ENCODE measurements at regions not wholly inside any gene's neighbourhood (a gene's known extent, or its start where the extent isn't known, plus 50 kb on each side); places are given as distances from the start of the nearest gene placed in this dataset.
"Not testable (repeated sequence)": the region's sequence is repeated elsewhere in the genome, so short reads cannot be mapped to it uniquely, and the experiment has no call there.

DNA sequence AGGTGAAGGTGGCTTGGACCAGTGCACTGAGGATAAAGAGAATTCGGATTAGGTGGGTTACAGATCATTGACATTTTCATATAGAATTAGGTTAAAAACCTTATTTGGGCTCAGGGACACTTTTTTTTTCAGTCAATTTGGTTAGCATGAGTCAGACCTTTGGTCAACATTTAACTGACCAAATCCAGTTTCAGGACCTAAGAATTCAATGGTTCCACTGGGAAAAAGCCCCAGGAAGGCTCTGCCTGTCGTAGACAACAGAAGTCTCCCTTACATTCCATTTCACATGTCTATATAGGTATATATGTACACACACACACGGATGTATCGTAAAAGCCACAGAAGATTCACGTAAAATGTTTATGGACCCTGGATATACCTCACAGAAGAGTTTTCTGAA lies 184.2 kb upstream of the RREB1 start:
- DNase-seq = no peak

DNA sequence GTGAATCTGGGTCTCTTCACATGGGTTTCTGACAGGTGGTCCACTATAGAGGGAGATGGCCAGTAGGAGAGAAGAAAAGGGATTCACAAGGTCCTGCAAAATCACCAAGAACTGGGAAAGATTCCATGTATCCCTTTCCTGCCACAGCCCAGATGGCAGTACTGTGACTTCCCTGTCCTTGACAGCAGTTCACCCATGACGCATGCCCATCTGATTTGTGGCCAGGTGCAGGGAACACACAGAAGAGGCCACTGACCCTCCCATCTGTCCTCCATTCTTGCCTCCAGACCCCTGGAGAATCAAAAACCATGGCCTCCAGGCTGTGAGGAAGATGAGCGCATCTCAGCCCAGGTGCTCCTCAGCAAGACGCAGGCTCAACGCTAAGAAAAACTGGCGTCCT lies 183.1 kb upstream of the RREB1 start:
- DNase-seq = no peak

DNA sequence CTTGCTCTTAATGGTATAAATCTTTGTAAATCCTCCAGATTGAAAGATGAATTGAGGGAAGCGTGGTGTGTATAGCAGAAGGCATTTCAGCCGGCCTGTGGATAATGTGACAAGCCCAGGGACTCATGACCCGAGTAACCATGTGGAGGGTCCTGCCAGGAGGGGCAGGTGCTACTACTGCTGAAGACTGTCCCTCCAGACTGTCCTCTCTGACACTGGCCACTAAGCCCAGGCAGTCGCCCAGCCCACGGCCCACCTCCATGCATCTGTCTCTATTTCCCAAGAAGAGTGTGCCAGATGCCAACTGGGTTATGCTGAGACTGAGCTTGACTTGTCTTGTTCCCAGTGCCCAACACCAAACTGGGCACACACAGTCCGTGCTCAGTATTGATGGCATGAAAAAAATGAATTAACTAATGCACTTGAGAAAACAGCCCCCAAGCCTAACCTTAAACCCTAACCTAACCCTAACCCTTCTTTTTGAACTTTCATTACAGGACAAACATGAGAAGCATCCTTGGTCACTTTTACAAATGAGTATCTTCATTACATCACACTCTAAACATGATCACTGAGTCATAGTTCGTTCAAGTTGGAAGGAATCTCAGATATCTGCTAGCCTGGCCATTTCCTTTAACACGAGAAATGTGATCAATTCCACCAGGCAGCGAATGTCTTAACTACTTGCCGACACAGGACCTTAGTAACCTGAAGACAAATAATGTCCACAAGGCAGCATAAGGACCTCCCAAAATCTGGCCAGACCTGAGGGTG lies 182.2 kb upstream of the RREB1 start:
- DNase-seq = no peak

DNA sequence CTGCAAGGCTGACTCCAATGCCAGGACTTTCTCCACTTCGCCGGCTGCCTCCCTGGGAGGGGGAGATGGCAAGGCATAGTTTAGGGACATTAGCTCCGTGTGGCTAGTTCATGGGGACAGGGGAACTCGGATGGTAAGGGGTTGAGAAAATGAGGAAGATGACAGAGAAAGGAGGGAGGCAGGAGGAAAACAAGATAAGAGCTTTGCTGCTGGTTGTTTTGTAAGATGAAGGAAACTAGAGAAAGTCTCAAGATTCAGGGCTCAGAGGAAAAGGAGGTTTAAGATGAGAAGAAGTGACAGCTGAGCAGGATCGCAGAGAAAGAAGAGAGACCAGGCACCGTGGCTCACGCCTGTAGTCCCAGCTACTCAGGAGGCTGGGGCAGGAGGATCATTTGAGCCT lies 180.9 kb upstream of the RREB1 start:
- no peak for DNase-seq

DNA sequence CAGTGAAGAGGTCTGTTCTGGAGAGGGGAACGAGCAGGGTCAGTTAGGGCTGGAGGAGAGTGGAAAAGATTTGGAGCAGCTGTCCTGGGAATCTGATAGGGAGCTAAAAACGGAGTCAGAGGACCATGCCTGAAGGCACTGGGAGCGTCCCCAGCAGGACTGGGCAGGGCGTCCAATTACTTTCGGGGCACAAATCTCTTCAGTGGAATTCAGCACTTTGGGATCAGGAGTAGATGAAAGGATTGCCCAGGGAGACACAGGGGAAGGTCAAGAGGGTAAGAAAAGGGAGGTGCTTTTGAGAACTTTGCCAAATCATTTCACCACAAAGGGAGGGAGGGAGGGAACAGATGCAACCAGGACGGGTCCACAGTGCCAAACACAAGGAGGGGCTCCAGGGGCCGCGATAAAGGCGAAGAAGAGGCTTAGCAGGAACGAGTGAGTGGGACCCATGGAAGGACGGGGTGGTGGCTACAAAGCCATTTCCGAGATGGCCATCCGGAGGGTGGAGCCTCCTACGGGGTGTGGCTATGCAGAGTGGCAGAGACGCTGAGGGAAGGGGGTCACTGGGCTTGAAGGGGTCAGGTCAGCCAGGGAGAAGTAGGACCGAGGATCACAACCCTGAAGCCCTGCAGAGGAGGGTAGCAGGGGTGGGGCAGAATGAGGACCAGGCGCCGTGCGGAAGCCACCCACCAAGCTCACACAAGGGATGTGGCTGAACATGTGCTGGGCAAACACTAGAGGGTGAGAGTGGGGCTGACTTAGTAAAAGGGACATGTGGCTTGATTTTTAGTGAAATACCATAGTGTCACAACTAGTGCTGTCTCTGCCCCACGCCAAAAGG lies 180.0 kb upstream of the RREB1 start:
- no peak for DNase-seq

DNA sequence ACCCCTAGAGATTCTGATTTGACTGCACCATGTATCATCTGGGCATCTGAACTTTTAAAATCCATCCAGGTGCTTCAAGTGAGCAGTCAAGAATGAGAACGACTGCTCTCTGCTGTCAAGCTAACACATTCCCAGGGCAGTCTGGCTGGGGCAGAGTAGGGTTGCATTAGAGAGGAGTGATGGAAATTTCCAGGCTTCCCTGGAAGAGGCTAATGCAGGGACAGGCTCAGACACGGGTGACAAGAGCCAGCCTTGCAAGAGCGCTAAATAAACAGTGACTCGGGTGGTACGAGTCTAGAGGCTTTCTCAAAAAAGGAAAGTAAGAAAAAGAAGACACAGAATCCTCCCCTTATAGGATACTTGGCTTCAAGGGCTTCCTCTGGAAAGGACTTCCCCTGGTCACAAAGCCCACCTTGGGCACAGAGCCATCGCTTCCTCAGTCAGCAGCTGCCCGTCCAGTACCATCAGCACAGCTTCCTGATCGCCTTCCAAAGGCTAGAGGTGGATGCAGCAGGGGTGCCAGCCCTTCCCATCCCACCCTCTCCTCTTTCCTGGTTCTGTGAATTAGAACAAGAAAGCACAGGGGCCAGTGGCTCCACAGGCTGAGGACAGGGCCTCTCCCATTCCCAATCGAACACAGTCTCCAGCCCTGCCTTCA lies 177.4 kb upstream of the RREB1 start:
- no peak for DNase-seq

DNA sequence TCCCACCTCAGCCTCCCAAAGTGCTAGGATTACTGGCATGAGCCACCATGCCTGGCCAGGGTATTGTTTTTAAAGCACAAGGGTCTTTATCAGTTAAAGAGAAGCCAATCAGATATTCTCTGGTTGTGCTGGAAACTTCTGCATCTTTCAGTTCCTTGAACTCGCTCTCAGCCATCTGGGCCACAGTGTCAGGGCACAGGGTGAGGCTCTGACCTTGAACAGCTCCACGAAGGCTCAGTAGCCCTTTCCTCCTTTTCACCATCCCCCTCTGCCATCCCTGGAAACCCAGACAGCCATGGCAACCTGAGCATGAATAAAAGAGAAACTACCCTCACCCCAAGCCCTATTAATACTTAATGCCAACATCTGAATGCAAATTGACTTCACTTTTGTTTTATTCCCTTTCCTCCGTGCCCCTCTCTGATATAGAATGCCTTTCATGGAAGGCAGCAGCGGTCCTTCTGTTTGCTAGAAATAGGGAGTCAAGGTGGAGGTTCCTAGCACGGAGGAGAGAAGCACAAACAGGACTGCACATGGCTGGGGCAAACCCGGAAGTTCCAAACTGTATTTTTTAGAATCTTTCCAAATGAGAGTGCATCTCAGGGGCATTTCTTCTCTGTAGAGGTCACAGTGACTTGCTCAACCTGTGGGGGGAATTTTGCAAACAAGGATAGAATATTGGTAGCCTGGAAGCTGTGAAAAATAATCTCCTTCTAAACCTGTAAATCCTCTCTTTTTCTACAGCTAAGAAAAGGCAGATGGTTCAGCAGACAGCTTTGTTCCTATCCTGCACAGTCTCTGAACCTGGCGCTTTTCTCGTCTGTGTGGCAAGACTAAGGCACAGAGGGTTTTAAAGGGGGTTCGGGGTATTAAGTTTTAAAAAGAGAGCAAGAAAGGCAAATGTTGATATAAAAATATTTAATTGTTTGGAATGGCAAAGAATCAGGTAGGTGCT lies 176.4 kb upstream of the RREB1 start:
- DNase-seq = no peak

DNA sequence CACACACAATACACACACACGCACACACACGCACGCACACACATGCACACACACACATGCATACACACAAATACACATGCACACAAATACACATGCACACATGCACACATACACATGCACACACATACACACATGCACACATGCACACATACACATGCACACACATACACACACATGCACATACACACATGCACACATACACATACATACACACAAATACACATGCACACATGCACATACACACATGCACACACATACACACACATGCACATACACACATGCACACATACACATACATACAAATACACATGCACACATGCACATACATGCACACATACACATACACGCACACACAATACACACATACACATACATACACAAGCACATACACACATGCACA lies 175.4 kb upstream of the RREB1 start:
- DNase-seq = no peak

DNA sequence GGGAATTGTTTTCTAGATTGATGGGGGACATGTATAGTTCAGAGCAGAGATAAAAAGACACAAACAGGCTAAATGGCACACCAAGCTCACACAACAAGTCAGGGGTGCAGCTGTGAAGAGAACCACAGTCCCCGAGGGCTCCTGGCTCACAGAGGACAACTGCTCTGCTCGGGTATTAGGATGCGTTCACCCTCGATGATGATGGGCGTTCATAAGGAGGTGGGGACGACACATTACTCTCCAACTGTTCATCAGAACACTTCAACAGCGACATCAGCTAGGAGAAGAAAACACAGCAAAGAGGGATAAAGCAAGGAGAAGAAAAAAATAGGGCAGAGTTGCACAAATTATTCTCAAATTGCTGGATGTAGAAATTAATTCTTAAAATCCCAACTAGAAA lies 174.8 kb upstream of the RREB1 start:
- no peak for DNase-seq

DNA sequence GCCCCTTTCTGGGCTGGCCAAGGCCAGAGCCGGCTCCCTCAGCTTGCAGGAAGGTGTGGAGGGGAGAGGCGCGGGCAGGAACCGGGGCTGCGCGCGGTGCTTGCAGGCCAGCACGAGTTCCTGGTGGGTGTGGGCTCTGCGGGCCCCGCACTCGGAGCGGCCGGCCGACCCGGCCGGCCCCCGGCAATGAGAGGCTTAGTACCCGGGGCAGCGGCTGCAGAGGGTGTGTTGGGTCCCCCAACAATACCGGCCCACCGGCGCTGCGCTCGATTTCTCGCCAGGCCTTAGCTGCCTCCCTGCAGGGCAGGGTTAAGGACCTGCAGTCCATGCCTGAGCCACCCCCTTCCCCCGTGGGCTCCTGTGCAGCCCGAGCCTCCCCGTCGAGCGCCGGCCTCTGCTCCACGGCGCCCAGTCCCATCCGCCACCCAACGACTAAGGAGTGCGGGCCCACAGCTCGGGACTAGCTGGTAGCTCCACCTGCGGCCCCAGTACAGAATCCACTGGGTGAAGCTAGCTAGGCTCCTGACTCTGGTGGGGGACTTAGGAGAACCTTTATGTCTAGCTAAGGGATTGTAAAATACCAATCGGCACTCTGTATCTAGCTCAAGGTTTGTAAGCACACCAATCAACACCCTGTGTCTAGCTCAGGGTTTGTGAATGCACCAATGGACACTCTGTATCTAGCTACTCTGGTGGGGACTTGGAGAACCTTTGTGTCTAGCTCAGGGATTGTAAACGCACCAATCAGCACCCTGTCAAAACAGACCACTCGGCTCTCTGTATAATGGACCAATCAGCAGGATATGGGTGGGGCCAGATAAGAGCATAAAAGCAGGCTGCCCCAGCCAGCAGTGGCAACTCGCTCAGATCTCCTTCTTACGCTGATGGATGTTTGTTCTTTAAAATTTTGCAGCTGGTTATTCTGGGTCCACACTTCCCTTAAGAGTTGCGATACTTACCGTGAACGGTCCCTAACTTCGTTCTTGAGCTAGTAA lies 167.4 kb upstream of the RREB1 start:
- no peak for DNase-seq

DNA sequence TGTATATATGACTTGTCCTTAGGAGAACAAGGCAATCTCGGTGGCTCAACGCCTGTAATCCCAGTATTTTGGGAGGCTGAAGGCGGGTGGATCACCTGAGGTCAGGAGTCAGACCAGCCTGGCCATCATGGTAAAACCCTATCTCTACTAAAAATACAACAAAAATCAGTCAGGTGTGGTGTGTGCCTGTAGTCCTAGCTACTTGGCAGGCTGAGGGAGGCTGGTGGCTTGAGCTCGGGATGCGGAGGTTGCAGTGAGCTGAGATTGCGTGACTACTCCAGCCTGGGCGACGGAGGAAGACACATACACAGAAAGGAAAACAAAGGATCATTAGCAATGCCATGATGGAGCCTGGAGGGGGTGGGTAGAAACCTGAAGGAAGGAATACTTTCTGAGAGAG lies 166.6 kb upstream of the RREB1 start:
- no peak for DNase-seq

DNA sequence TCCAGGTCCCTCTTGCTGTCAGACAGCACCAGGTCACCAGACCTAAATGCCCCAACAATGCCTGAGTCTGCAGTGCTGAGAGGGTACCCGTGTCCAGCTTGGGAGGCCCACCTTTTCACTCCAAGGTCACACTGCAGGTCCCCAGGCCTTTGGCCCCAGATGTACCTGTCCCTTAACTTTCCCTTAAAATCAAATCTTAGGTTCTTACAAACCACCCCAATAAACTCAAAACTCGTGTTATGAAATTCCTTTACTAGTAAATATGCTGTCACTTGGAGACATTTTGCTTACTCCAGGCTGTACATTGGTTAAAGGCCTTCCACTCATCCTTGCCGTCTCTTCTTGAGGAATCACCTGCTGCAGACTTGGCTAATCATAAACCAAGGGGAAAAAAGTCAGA lies 165.7 kb upstream of the RREB1 start:
- no peak for DNase-seq

DNA sequence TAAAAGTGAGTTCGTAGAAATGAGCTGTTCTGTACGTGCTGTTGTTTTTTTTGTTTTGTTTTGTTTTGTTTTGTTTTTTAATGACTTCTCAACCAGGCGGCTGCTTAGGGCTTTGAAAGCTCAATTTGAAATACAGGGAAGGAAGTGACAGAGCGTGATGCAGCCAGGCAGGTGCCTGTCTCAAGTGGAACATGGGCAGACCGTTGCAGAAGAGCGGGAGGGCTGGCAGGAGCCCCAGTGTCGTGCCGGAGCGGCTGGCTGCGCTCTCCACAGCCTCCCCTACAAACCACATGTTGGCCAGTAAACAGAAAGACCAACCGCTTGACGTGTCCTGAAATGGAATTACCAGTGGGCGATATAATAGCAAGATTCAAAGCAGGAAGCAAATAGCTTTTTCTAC lies 164.9 kb upstream of the RREB1 start:
- DNase-seq = peak; percentile 10

DNA sequence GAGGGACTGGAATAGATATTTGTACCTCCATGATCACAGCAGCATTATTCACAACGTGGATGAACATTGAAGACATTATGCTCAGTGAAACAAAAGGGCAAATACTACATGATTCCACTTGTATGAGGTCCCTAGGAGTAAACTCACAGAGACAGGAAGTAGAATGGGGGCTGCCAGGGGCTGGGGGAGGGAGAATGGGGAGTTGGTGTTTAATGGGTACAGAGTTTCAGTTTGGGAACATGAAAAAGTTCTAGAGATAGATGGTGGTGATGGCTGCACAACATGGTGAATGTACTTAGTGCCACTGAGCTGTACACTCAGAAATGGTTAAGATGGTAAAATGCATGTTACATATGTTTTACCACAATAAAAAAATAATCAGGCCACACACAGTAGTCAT lies 164.3 kb upstream of the RREB1 start:
- DNase-seq = no peak

DNA sequence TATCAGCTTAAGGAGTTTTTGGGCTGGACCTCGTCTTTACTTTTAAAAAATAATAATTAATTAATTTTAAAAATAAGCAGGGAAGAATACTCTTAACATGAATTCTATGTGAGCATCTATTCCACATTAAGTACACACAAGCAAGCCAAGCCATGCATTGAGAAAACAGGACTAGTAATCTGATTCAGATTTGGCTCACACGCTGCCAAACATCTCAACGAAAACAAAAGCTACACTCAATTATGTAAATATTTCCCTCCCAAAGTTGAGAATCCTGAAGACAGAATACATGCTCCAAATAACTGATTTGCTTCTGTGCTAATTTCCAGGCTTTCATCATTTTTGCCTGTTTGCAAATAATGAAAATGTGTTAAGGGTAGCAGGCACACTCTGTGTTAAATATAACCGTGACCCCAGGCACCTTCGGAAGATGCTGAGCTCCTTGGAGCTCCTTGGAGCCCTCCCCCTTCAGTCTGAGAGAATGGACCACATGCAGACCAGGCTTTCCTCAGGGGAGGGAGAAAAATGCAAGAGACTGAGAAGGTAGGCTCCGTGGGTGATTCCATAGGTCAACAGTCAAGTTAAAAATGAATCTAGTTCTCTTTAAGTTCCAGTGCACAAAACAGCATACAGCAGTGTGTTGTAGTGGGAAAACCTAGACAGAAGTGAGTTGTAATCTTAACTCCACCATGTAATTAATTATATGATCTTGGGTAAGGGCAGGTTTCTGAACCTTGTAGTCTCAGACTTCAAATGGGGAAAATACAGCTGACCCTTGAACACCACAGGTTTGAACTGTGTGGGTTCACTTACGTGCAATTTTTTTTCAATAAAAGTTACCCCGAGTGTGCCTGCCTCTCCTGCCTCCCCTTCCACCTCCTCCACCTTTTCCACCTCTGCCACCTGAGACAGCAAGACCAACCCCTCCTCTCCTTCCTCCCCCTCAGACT lies 161.3 kb upstream of the RREB1 start:
- no peak for DNase-seq

DNA sequence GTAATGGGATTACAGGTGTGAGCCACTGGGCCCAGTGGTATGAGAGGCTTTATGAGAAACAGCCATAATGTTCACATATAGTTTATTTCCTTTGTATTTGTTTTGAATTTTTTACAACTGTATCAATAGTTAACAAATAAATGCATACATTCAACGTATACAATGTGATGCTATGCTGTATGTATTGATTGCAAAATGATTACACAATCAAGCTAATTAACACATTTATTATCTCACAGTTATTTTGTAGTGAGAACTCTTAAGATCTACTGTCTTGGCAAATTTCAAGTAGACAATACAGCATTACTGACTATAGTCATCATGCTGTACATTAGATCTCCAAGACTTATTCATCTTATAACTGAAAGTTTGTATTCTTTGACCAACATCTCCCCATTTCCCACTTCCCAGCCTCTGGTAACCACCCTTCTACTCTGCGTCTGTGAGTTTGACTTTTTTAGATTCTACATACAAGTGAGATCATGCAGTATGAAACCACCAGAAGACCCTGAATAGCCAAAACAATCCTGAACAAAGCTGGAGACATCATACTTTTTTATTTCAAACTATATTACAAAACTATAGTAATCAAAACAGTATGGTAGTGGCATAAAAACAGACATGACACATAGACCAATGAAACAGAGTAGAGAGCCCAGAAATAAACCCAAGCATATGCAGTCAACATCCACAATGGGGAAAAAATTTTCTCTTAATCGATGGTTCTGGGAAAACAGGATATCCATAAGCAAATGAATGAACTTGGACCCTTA lies 157.2 kb upstream of the RREB1 start:
- no peak for DNase-seq

DNA sequence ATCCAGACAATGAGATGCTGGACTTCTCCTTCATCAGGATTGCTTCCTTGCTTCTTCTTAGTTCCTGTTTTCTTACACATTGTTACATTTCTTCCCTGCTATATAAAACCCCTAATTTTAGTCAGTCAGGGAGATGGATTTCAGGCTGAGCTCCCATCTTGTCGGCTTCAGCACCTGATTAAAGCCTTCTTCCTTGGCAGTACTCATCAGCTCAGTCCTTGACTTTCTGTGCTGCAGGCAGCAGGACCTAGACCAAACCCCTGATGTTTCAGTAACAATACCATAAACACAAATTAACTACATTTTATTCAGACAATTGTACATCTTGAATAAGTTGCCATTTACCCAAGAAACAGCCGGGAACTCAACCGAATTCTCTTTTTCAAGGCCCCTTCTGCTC lies 156.4 kb upstream of the RREB1 start:
- no peak for DNase-seq

DNA sequence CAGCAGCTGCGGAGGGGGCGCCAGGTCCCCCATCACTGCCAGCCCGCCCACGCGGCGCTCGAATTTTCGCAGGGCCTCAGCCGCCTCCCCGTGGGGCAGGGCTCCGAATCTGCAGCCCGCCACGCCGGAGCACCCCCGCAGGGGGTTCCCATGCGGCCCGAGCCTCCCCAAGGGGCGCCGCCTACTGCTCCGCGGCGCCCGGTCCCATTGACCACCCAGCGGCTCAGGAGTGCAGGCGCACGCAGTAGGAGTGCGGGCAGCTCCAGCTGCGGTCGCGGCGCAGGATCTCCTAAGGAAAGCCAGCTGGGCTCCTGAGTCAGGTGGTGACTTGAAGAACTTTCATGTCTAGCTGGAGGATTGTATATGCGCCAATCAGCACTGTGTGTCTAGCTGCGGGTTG lies 155.3 kb upstream of the RREB1 start:
- DNase-seq = no peak

DNA sequence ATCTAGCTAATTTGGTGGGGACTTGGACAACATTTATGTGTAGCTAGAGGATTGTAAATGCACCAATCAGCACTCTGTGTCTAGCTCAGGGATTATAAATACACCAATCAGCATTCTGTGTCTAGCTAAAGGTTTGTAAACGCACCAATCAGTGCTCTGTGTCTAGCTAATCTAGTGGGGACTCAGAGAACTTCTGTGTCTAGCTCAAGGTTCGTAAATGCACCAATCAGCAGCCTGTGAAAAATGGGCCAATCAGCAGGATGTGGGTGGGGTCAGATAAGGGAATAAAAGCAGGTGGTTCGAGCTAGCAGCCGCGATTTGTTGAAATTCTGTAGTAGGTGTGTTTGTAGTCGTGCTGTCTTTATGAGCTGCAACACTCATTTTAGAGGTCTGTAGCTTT lies 154.8 kb upstream of the RREB1 start:
- not testable (repeated sequence) for DNase-seq

Data from activated CD4-positive, alpha-beta T cell treated with anti-CD3 and anti-CD28 coated beads, Interleukin-2, Interleukin-6, amounts not matched to agents 100 ng/mL and 50 ng/mL, durations not matched to agents 16 hours and 8 hours (primary cell).